ENCODE measurements at regions not wholly inside any gene's neighbourhood (a gene's known extent, or its start where the extent isn't known, plus 50 kb on each side); places are given as distances from the start of the nearest gene placed in this dataset.

- TF ChIP-seq ATF3 (IDR thresholded peaks at IDR 0.05; ENCODE audit: insufficient read depth, low read depth, low read length): no peak
- no peak for TF ChIP-seq CTCF (IDR thresholded peaks at IDR 0.05; ENCODE audit: control extremely low read depth in 1 of 3, insufficient read depth in 1 of 3, low read depth in 1 of 3, low read length in 3 of 3)
- no peak for TF ChIP-seq RBBP5 (IDR thresholded peaks at IDR 0.05; ENCODE audit: borderline replicate concordance, low read depth, low read length)
- TF ChIP-seq CBX5 (IDR thresholded peaks at IDR 0.05; ENCODE audit: low read depth, low read length): no peak
- TF ChIP-seq EP300 (IDR thresholded peaks at IDR 0.05; ENCODE audit: borderline replicate concordance in 1 of 2, low read depth in 2 of 2, low read length in 2 of 2): no peak
- TF ChIP-seq POLR2A (IDR thresholded peaks at IDR 0.05; ENCODE audit: control extremely low read depth in 1 of 2, low read depth in 2 of 2, low read length in 2 of 2): no peak
- no peak for TF ChIP-seq SIRT6 (IDR thresholded peaks at IDR 0.05; ENCODE audit: low read length)
- no peak for TF ChIP-seq SP1 (IDR thresholded peaks at IDR 0.05; ENCODE audit: low read depth, low read length)
- TF ChIP-seq KDM1A (IDR thresholded peaks at IDR 0.05; ENCODE audit: borderline replicate concordance, low read length): no peak
Observed at GRCh38 chr1:239897458-239897857, 194.2 kb upstream of the FMN2 start.

All from H1 (cell line).